HG03095 (cell line): ENCODE measurements at regions not wholly inside any gene's neighbourhood (a gene's known extent, or its start where the extent isn't known, plus 50 kb on each side); places are given as distances from the start of the nearest gene placed in this dataset.

ENCODE experiments used
- ATAC-seq: cut with Tn5 transposase; IDR thresholded peaks from one replicate; pipeline ENCODE4 v1.9.1; 2021; ENCODE audit warnings: moderate library complexity; ENCODE audit not compliant: unreplicated experiment

GRCh38 chr4:81639248-81639647 is 167.5 kb upstream of the RASGEF1B start:
- no peak for ATAC-seq

GRCh38 chr4:81638698-81639097 is 167.0 kb upstream of the RASGEF1B start:
- no peak for ATAC-seq

GRCh38 chr4:81635739-81636138 is 164.0 kb upstream of the RASGEF1B start:
- peak; percentile 94 for ATAC-seq

GRCh38 chr4:81634766-81635549 is 163.3 kb upstream of the RASGEF1B start:
- no peak for ATAC-seq

- no peak for ATAC-seq
These were observed 162.5 kb upstream of the RASGEF1B start for GRCh38 chr4:81634165-81634564.

- ATAC-seq, result no peak
These were observed 161.0 kb upstream of the RASGEF1B start for GRCh38 chr4:81632581-81633299.

- ATAC-seq, result no peak
These were observed 160.3 kb upstream of the RASGEF1B start for GRCh38 chr4:81631958-81632441.

- ATAC-seq, result no peak
These were observed 157.7 kb upstream of the RASGEF1B start for GRCh38 chr4:81629366-81629765.

GRCh38 chr4:81628489-81628888 is 156.8 kb upstream of the RASGEF1B start:
- no peak for ATAC-seq

- ATAC-seq, result no peak
These were observed 155.9 kb upstream of the RASGEF1B start for GRCh38 chr4:81627590-81627989.

GRCh38 chr4:81626851-81627250 is 155.1 kb upstream of the RASGEF1B start:
- ATAC-seq, result no peak

GRCh38 chr4:81625422-81626417 is 154.0 kb upstream of the RASGEF1B start:
- no peak for ATAC-seq

- no peak for ATAC-seq
These were observed 151.7 kb upstream of the RASGEF1B start for GRCh38 chr4:81623434-81623833.

GRCh38 chr4:81622474-81623184 is 150.9 kb upstream of the RASGEF1B start:
- no peak for ATAC-seq

- no peak for ATAC-seq
These were observed 150.3 kb upstream of the RASGEF1B start for GRCh38 chr4:81622028-81622427.

- no peak for ATAC-seq
These were observed 149.8 kb upstream of the RASGEF1B start for GRCh38 chr4:81621490-81621889.

- no peak for ATAC-seq
These were observed 148.7 kb upstream of the RASGEF1B start for GRCh38 chr4:81620442-81620841.

GRCh38 chr4:81617545-81617944 is 145.8 kb upstream of the RASGEF1B start:
- ATAC-seq, result no peak

GRCh38 chr4:81611221-81611620 is 139.5 kb upstream of the RASGEF1B start:
- ATAC-seq, result no peak

GRCh38 chr4:81609844-81610243 is 138.1 kb upstream of the RASGEF1B start:
- ATAC-seq, result no peak
